HG03066 (cell line): ENCODE measurements at regions not wholly inside any gene's neighbourhood (a gene's known extent, or its start where the extent isn't known, plus 50 kb on each side); places are given as distances from the start of the nearest gene placed in this dataset.
"Not testable (repeated sequence)": the region's sequence is repeated elsewhere in the genome, so short reads cannot be mapped to it uniquely, and the experiment has no call there.

Source experiments
- ATAC-seq: cut with Tn5 transposase; IDR thresholded peaks from one replicate; pipeline ENCODE4 v1.9.1; 2021; ENCODE audit warnings: low read depth; ENCODE audit not compliant: unreplicated experiment

GRCh38 chr15:79728867-79729266 lies 167.9 kb downstream of the MTHFS start:
- ATAC-seq: no peak

DNA sequence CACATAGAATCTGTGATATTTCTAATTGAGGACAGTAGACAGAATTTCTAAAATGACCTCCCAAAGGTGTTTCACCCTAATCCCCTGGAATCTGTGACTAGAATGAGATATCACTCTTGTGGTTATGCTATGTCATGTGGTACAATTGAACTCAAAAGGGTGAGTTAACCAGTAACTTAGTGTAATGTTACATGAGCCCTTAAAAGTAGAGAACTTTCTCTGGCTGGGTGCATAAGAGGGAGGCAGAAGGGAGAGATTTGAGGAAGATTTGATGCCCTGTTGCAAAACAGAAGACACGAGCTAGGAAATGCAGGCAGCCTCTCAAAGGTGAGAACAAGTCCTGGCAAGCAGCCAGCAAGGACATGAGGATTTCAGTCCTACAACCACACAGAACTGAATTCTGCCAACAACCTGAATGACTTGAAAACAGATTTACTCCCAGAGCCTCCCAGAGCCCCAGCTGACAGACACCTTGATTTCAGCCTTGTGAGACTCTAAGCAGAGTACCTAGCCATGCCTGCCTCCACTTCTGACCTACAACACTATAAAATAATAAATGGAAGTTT lies 160.3 kb downstream of the MTHFS start:
- no peak for ATAC-seq

DNA sequence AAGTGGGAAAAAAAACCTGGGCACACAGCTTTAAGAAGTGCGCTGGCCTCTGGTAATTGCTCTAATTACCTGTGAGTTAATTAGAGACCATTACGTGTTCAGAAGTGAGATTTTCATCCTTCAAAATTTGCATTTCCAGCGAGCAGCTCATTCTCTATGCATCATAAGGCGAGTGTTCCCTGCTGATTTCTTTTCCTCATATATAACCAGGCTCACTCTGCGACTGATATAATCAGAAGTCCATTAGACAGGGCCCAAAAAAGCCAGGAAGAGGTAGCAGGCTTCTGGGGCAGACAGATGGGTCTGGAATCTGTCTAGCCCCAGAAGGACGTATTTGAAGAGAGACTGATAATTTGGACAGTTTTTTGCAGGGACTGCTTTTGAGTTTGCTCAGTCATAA lies 158.7 kb downstream of the MTHFS start:
- no peak for ATAC-seq

DNA sequence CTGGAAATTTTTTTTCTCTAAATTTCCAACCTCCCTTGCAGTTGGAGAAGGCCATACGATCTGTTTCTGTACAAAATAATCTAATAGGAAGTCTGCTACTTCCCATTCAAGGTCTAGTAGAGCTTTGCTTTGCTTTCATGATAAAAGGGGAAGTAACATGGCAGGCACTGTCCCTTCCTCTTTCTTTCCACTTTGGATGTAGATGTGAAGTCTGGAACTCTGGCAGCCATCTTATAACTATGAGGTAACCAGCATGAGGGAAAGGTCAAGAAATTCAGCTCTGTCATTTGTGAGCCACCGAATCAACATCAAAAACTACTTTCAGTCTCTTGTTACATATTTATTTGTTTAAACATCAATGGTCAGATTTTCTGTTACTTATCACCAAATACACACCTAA lies 156.3 kb downstream of the MTHFS start:
- no peak for ATAC-seq

- ATAC-seq: no peak
Measured at GRCh38 chr15:79743032-79743431, 153.8 kb downstream of the MTHFS start.

DNA sequence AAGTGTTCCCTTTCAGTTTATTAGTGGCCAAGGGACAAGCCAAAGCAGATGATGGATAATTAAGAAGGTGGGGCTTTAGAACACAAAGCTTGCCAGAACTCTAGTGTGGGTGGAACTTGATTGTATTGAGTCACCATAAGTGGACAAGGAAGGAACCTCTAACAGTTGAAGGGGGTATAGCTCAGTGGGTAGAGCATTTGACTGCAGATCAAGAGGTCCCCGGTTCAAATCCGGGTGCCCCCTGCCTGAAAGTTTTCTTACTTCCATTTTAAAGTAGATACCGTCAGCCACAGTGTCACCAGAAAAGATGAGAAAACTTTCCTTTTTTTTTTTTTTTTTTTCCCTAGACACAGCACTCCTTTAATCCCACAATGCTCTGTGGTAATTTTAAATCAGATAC lies 152.3 kb downstream of the MTHFS start:
- not testable (repeated sequence) for ATAC-seq

GRCh38 chr15:79756365-79756764 lies 140.4 kb downstream of the MTHFS start:
- no peak for ATAC-seq

GRCh38 chr15:79765081-79765480 lies 131.7 kb downstream of the MTHFS start:
- ATAC-seq: no peak

DNA sequence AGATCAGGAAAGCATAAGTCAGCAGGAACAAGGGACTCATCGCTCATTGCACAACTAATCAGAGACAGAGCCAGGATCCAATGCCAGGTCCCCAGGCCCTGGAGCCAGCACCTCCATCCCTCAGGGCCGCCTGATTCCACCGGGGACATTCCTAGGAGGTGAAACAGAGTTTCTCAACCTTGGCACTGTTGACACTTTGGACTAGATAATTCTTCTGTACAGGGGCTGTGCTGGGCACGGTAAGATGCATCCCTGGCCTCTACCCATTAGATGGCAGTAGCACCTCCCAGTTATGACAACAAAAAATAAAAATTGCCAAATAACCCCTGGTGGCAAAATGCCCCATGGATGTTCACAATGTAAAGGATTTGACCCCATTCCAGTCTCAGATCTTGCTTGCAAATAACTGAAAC lies 127.7 kb downstream of the MTHFS start:
- ATAC-seq: no peak

GRCh38 chr15:79769933-79770759 lies 126.7 kb downstream of the MTHFS start:
- no peak for ATAC-seq

DNA sequence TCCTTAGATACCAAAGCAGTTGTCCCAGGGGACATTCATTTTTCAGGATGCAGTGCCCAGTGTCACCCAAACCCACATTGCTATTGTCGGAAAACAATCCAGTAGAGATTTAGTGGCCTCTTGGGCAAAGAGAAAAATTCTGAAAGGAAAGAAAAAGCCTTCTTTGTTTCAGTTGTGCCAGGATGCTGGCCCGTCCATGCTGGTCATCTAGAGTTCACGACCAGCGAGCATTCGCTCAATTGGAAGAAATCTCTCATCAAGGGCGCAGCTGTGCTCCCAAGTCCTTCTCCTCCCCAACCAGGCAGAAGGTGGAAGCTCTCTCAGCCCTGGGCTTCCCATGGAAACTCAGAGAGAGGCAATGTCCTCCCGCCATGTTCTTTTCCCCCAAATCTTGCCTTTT lies 123.7 kb downstream of the MTHFS start:
- ATAC-seq: no peak

DNA sequence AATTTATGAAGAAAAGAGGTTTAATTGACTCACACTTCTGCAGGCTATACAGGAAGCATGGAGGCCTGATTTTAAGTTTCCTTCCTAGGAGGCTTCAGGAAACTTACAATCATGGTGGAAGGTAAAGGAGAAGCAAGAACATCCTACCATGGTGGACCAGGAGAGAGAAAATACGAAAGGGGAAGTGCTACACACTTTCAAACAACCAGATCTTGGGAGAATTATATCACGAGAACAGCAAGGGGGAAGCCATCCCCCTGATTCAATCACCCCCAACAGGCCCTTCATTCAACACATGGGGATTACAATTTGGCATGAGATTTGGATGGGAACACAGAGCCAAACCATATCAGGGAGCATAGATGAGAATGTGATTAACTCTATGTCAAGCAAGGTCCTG lies 121.0 kb downstream of the MTHFS start:
- ATAC-seq: no peak

GRCh38 chr15:79777916-79778315 lies 118.9 kb downstream of the MTHFS start:
- ATAC-seq: no peak

- ATAC-seq: no peak
Measured at GRCh38 chr15:79778378-79778990, 118.3 kb downstream of the MTHFS start.

DNA sequence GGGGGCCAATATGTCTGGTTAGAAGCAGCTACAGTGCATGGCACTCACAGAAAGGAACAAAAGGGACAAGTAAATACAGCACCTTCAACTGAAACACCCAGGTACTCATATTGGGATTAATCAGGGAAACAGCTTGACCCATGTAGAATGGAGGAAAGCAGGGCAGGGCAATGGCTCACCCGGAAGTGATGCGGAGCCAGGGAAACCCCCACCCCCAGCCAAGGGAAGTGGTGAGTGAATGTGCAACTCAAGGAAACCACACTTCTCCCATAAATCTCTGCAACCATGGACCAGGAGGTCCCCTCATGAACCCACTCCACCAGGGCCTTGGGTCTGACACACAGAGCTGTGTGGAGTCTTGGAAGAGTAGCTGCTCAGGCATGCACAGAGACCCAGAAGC lies 117.1 kb downstream of the MTHFS start:
- ATAC-seq: no peak

DNA sequence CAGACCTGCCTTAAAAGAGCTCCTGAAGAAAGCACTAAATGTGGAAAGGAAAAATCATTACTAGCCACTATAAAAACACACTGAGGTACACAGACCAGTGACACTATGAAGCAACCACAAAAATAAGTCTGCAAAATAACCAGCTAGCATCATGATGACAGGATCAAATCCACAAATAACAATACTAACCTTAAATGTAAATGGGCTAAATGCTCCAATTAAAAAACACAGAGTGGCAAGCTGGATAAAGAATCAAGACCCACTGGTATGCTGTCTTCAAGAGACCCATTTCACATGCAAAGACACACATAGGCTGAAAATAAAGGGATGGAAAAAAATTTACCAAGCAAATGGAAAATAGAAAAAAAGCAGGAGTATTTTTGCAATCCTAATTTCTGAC lies 114.5 kb downstream of the MTHFS start:
- not testable (repeated sequence) for ATAC-seq
